ENCODE measurements at regions not wholly inside any gene's neighbourhood (a gene's known extent, or its start where the extent isn't known, plus 50 kb on each side); places are given as distances from the start of the nearest gene placed in this dataset.
"Not testable (repeated sequence)": the region's sequence is repeated elsewhere in the genome, so short reads cannot be mapped to it uniquely, and the experiment has no call there.

DNA sequence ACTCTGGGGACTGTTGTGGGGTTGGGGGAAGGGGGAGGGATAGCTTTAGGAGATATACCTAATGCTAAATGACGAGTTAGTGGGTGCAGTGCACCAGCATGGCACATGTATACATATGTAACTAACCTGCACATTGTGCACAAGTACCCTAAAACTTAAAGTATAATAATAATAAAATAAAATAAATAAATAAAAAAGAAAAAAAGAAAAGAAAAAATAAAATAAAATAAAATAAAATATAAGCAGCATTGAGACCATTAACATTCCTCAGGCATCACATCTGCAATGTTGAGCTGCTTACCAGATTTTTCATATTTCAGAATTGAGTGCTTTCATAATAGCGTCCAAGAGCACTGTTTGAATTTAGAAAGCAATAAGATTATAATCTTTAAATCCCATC lies 263.2 kb upstream of the GJE1 start:
- not testable (repeated sequence) for DNase-seq

DNA sequence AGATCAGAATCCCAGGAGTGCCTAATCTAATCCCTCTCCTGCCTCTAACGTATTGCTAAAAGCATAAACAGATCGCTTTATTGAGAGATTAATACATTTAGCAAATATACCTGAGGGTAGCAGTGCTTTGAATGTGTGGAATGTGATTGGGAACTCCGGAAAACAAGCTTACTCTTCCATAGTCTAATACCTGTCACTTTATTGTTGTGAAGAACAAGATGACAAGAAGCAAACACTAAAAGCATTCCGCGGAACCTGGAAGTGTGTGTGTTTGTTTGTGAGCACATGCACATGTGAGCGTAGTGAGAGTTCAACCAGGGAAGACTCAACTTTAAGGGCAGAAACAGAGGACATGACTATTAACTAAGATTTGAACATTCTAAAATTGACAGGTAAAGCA lies 265.0 kb upstream of the GJE1 start:
- no peak for DNase-seq

DNA sequence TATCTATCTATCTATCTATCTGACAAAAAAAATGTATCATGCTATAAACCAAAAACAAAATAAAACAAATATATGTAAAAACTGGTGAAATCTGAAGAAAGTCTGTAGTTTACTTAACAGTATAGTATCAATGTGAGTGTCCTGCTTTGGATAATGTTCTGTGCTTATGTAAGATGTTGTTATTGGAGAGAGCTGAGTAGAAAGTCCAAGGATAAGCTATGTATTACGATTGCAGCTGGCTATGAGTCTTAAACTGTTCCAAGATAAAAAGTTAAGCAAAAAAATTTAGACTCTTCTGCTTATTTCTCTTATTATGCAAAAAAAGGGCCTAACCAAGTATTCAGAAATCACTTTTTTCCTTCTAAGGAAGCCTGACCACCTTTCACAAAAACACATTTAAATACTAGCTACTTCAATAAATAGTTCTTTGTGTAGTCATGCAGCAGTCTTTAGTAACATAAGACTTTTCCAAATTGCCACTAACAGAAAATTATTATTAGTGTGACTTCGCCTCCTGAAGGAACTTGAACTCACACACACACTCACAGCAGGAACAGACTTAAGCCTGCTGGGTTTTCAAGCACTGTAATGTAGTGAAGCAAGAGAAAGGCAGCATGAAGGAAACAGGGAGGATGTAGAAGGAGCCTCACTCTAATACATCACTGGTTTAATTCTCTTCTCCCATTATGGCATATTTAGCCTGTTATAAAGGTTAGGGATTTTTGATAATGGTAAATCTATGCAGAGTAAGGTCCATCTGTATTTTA lies 265.8 kb upstream of the GJE1 start:
- DNase-seq = no peak

DNA sequence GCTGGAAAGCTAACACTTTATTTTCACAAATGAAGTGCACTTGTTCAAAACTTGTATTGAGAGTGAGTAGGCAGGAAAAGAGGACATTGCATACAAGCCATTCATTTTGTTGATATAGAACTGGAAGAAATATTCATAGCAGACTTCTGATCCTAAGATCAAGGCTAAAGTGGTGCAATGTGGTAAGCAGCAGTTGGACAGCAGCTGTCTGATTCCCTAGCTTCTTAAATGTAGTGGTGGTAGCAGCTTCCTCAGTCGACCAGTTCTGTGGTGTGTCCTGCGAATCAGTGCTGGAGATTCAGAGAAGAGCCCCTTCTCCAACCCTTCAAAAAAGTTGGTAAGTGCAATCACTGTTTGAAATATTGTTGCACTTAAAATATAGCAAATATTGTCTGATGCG lies 281.7 kb upstream of the GJE1 start:
- DNase-seq = no peak

DNA sequence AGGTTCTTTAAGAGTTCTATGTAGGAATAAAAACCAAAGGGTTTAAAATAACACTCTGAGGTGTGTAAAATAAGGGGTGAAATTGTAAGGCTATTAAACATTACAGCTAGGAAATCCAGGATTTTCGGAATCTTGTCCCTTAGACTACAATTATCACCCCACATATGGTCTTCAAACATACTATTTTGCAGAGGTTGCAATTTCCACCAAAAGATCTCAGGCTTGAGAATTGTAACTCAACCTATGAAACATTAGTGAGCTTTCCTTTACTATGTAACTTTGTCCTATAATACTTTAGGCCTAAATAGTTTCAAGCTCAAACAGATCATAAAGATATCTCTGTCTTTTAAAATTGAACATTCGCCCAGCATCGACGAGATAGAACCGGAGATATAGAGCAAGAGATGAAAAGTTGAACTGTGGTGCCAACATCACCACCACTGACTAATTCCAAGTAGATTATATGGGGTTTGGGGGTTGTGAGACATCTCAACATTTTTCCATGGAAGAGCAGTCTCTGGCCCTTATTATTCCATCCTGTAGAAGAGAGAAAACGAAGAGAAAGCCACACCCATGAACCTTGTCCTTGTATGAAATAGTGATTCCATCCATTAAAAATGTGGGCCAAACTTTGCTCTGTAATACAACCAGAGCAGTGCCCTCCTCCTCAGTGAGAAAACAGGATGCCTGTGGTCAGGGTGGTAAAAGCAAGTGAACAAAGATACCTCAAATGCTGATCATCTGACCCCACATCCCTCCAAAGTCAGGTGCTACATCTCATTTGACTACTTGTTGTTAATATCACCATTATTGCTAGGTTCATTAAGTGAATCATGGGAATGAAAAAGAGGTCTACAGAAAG lies 284.5 kb upstream of the GJE1 start:
- no peak for DNase-seq

DNA sequence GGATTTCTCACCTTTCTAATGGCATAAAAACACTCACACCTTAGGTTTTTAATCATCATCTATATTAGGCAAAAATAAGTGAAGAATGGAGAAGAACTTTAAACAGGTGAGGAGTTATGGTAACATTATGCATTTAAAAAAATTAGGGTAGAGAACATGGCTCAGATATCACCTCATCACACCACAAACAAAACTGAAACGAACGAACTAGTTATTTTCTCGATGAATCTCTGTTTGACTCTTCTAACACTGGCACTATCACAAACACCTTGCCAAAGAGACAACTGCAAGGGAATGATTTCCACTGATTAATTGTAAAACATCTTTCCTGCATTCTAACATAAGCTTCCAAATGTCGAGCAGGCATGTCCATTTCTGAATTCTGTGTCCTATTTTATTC lies 286.1 kb upstream of the GJE1 start:
- DNase-seq = no peak

DNA sequence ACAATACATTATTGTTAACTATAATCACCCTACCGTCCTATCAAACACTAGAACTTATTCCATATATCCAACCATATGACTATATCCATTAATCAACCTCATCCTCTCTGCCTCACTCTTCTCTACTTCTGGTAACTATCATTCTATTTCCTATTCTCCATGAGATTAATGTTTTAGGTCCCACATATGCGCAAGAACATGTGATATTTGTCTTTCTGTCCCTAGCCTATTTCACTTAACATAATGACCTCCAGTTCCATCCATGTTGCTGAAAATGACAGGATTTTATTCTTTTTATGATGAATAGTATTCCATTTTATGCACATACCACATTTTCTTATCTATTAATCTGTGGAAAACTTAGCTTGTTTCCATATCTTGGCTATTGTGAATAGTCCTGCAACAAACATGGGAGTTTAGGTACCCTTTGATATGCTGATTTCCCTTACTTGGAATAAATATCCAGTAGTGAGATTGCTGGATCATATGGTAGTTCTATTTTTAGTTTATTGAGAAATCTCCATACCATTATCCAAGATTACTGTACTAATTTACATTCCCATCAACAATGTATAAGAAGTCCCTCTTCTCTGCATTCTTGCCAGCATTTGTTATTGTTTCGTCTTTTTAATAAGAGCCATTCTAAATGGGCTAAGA lies 289.4 kb upstream of the GJE1 start:
- no peak for DNase-seq

DNA sequence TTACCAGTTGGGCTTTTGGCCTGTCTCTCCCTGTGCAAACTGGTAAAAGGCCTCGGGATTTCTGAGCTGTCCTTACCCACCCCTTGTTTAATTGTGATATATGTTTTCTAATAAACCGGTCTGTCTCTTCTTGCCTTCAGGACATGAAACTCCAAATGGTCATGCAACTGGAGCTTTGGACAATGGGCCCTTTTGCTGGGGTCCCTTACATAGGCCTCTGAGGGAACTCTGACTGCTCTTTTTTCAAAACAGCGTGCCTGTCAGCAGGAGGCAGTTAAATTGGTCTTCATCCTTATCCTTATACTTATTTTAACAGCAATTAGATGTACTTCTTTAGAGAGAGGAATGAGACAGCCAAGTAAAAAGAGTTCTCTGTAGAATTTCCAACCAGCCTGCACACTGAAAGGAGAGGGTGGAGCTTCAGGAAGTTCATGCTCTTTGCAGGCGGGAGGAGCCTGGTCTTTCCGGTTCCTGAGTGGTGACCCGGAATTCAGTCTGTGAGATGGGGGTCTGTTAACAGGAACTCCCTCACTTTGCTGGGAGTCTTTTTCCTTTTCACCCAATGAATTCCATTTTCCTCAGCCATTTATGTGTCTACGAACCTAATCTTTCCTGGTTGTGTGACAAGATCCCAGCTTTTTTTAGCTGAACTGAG lies 299.6 kb upstream of the GJE1 start:
- DNase-seq = no peak

DNA sequence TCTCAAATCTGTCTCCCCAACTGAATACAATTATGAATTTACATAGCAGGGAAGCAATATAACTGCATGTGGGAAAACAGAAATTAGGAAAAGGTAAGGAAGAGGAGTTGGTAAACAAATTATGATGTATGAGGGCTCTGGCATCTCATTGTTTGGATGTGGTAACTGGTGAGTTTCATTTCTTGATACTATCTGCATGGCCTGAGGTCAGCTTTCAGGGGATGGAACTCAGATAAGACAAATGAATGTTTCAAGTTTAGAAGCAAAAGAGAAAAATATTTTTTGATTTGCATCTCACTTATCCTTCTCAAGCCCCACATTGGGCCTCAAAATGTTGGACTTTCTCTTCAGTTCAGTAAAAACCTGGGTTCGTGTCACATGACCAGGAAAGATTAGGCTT lies 302.2 kb upstream of the GJE1 start:
- DNase-seq = no peak

DNA sequence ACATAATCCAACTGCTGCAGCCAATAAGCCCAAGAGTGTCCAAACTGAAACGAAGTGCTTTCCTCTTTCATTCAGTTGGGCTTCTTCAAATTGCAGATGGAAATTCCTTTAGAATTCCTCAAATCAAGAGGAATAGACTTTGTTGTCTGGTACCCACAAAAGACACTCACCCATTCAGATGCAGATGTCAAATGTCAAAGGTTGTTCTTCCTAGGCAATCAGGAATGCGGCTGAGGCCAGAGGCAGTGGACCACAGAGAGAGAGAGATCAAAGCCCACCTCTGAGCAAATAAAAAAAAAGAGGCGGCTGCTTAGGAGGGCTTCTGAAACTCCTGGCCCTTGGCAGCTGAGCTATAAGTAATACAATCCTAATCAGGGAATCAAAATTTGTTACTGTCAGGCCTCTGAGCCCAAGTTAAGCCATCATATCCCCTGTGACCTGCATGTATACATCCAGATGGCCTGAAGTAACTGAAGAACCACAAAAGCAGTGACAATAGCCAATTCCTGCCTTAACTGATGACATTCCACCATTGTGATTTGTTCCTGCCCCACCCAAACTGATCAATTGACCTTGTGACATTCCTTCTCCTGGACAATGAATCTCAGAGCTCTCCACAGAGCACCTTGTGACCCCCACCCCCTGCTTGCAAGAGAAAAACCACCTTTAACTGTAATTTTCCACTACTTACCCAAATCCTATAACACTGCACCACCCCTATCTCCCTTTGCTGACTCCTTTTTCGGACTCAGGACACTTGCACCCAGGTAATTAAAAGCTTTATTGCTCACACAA lies 303.0 kb upstream of the GJE1 start:
- no peak for DNase-seq

DNA sequence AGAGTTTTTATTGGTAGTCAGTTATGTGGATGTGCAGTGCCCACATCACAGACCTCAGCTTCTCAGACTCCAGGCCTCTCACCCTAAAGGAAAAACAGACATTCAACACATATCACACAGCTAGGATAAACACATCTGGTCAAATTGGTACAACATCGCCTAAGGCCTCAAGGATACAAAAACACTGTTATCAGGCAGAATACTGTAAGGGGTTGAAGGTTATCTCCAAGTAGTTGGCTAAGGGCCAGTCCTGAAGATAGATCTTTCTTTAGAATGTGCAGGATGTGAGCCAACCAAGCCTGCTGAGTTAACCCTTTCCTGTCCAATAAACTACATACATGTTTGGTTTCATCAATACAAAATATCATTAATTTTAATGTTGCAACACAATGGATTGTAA lies 308.4 kb upstream of the GJE1 start:
- DNase-seq = no peak

DNA sequence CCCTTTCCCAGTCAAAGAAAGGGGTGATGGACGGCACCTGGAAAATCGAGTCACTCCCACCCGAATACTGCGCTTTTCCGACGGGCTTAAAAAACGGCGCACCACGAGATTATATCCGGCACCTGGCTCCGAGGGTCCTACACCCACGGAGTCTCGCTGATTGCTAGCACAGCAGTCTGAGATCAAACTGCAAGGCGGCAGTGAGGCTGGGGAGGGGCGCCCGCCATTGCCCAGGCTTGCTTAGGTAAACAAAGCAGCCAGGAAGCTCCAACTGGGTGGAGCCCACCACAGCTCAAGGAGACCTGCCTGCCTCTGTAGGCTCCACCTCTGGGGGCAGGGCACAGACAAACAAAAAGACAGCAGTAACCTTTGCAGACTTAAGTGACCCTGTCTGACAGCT lies 317.7 kb upstream of the GJE1 start:
- not testable (repeated sequence) for DNase-seq

DNA sequence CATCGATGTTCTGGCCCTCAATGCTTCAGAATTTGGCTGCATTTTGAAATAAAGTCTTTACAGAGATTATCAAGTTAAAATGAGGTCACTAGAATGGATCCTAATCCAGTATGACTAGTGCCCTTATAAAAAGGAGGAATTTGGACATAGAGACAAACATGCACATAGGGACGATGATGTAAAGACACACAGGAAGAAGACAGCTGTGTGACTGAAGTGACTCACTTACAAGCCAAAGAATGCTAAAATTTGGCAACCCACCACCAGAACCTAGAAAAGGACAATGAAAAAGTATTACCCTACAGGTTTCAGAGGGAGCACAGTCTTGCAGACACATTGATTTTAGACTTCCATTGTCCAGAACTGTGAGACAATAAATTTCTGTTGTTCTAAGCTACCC lies 322.8 kb upstream of the GJE1 start:
- DNase-seq = no peak

DNA sequence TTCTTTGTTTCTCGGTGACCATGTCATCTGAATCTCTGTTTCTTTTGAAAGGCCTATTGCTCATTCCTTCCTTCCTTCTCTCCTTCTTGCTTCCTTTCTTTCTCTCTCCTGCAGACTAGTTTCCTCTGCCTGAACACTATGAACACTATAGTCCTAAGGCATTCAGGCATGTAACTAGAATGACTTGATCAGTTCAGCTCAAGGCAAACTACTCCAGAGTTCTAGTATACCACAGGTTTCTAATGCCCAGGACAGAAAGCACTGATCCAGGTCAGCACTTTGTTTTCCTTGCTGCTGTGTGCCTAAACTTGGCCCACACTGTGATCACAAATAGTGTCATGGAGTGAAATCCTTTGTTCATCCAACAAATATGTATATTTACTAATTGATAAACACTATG lies 324.1 kb upstream of the GJE1 start:
- DNase-seq = no peak

DNA sequence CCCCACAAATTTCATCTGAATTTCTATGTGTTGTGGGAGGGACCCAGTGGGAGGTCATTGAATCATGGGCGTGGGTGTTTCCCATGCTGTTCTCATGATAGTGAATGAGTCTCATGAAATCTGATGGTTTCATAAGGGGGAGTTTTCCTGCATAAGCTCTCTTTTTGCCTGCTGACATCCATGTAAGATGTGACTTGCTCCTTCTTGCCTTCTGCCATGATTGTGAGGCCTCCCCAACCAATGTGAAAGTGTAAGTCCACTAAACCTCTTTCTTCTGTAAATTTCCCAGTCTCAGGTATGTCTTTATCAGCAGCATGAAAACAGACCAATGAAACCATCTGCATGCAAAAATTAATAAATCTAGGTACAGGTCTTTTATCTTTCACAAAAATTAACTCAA lies 331.8 kb upstream of the GJE1 start:
- DNase-seq = not testable (repeated sequence)

DNA sequence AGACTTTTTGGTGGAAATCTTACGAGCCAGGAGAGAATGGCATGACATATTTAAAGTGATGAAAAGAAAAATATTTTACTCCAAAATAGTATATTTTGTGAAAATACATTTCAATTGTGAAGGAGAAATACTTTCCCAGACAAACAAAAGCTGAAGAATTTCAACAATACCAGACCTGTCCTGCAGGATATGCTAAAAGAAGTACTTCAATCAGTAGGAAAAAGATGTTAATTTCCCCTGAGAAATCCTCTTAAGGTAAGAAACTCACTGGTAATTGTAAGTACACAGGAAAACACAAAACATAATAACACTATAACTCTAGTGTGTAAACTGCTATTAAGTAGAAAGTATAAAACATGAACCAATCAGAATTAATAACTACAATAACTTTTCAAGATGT lies 341.8 kb upstream of the GJE1 start:
- no peak for DNase-seq

DNA sequence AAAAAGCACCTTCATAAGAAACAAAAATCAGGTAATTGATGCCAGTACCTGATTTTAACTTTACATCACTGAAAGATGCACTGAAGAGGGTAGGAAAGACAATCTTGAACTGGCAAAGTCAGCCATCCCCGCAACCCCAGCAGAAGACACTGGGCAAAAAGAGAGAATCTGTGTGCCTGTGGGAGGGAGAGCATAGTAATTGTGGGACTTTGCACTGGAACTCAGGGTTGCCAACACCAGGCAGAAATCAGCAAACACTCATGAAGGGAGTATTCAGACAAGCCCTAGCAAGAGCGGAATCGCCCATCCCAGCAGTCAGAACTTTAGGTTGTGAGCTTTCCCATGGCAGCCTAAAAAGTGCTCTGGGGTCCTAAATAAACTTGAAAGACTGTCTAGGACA lies 344.6 kb upstream of the GJE1 start:
- no peak for DNase-seq

DNA sequence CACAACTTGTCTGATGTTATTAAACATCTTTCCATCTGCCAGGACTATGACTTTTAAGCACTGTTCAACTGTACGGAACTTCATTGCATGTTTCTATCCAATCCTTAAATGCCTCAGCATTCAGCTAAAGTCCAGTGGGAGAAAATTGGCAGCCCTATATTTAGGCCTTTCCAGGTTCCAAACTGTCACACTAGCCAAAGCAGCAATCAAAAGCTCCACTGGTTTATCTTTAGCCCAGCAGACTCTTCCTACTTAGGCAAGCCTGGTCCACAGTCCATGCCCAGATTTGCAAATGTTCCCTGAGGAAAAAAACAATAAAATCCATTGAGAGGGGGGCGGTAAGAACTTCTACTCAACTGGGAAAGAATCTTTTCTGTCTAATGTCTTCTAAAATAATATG lies 349.1 kb upstream of the GJE1 start:
- DNase-seq = no peak

DNA sequence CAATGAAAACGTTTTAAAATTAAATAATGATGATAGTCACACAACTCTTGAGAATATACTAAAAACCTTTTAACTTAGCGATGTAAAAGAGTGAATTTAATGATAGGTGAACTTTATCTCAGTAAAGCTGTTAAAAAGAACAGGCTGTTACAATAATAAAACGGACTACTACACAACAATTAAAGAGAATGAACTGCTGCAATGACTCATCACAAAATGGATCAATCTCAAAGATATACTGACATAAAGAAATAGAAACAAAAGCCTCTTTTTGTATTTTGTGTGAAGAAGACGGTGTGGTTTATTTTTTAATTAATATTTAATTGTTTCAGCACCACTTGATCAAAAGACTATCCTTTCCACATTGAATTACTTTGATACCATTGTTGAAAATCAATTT lies 352.4 kb upstream of the GJE1 start:
- DNase-seq = no peak

DNA sequence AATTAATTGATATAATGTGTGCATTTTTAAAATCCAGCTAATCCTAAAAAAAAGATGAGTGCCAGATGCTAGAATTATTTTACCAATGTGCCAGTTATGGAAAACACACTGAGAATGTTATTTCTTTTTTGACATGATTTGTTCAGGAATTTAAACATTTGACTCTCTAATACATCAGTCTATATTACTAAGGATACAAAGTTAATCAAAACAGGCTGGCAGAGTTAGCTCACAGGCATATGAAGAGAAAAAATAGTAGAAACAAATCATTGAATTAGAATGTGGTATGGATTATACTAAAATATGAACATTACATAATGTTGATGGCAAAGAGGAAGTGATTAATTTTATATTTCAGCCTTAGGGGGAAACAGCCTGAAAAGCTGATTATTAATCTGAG lies 368.3 kb upstream of the GJE1 start:
- no peak for DNase-seq

DNA sequence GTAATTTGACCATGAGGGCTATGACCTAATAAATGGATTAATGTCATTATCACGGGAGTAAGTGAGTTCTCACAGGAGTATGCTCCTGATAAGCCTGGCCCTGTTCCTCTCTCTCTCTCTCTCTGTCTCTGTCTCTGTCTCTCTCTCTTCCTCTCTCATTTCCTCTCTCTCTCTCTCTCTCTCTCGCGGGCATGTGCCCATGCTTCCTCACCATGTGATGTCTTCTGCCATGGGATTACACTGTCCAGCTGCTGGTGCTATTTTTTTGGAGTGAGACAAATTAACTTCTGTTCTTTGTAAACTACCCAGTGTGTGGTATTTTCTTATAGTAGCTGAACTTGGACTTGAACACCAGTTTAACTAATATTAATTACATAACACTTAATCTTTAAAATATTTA lies 374.3 kb upstream of the GJE1 start:
- no peak for DNase-seq

DNA sequence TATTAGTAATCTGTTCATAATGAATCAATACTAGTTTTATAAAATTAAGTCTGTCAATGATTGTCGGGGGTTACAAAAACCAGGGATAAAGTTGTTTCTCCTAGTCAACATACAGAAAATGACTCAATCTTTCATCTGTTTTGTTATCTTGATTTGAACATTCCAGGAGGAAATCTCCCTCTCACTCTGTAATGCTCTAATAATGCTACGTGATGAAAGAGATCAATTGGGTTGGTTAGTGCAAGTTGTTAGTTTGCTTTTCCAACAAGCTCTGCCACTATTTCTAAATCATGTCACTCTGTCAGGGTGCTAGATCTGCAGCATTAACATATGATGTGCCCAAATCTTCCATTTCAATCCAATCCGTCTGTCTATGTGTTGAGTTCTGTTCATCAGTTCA lies 379.5 kb upstream of the GJE1 start:
- no peak for DNase-seq

DNA sequence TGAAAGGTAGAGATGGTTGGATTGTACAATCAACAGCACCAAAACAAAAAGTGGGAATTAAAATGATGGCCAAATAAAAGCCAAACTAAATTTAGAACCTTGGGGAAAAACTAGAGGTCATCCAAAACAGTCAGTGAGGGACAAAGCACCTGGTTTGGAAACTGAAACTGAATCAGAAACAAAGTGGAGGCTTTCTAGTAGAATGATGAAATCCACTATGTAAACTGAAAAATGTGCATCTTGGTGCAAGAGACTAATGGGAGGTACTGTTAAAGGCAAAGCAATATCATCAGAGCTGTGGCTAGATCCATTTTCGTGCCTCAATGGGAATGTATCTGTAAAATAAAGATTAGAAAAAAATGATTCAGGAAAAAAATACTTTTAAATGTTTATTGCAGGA lies 380.0 kb upstream of the GJE1 start:
- no peak for DNase-seq
